GM12892 (cell line): ENCODE measurements at regions not wholly inside any gene's neighbourhood (a gene's known extent, or its start where the extent isn't known, plus 50 kb on each side); places are given as distances from the start of the nearest gene placed in this dataset.
"Not testable (repeated sequence)": the region's sequence is repeated elsewhere in the genome, so short reads cannot be mapped to it uniquely, and the experiment has no call there.

Experiments used
- DNase-seq: peaks from one replicate; pipeline ENCODE4 v3.0.0; 2011; ENCODE audit not compliant: insufficient read length
- FAIRE-seq: peaks from 2 replicates; lab custom pipeline; 2011; peaks lifted over from hg19 to GRCh38; lab: Jason Lieb, UNC
- POLR2A ChIP-seq: IDR thresholded peaks from 2 replicates; pipeline ENCODE4 v1.6.1; 2011; ENCODE audit warnings: low read depth, low read length, control low read depth
- POLR2AphosphoS5 ChIP-seq: IDR thresholded peaks from 2 replicates; pipeline ENCODE4 v1.6.1; 2011; ENCODE audit warnings: low read depth, low read length, control low read depth
- TAF1 ChIP-seq: IDR thresholded peaks from 2 replicates; pipeline ENCODE4 v1.6.1; 2011; ENCODE audit warnings: low read depth, mild to moderate bottlenecking, control low read depth, low read length, borderline replicate concordance

DNA sequence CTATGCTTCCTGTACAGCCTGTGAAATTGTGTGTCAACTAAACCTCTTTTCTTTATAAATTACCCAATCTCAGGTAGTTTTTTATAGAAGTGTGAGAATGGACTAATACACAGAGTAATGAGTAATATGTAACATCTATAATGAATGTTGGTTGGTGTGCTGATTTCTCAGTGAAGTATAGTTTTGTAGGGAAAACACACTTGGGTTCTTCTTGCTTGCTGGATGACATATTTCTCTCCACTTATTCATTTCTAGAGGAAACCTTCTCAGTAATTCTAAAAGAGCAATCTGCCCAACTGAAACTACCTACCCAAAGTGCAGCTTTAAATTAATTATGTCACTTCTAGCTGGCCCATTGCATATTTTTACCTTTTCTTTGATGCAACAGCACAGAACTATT is 81.1 kb upstream of the RORB start:
- DNase-seq (no peak), FAIRE-seq (no peak)
- no peak for TF ChIP-seq POLR2A
- no peak for TF ChIP-seq POLR2AphosphoS5
- TF ChIP-seq TAF1: no peak

DNA sequence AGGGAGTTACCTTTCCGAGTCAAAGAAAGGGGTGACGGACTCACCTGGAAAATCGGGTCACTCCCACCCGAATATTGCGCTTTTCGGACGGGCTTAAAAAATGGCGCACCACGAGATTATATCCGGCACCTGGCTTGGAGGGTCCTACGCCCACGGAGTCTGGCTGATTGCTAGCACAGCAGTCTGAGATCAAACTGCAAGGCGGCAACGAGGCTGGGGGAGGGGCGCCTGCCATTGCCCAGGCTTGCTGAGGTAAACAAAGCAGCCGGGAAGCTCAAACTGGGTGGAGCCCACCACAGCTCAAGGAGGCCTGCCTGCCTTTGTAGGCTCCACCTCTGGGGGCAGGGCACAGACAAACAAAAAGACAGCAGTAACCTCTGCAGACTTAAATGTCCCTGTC is 72.6 kb upstream of the RORB start:
- DNase-seq, FAIRE-seq: not testable (repeated sequence)

DNA sequence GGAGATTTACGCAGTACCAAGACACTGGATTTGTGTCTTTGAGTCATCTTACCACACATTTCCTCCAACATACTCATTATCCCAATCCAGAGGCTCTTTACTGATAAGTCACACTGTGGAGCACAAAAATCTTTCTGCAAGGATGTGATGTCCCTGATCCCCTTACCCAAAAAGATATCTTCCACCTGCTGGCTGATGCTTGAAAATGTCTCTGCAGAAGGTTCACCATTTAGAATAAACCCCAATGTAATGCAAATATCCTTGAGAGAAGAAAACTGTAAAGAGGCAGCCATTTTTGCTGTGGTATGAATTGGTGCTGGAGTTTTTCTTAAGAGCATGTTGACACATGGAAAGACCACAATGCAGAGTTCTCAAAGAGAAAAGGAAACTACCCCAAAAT is 65.7 kb upstream of the RORB start:
- no peak for FAIRE-seq
- no peak for DNase-seq
- TF ChIP-seq POLR2AphosphoS5 (no peak), POLR2A (no peak), TAF1 (no peak)

GRCh38 chr9:74443036-74443750 is 53.9 kb upstream of the RORB start:
- no peak for FAIRE-seq
- TF ChIP-seq TAF1 (no peak), POLR2AphosphoS5 (no peak), POLR2A (no peak)

GRCh38 chr9:74444369-74444768 is 52.8 kb upstream of the RORB start:
- no peak for FAIRE-seq
- no peak for DNase-seq
- TF ChIP-seq POLR2A: no peak
- TF ChIP-seq POLR2AphosphoS5: no peak
- TF ChIP-seq TAF1: no peak

More at GRCh38 chr9:74443036-74443750, 53.9 kb upstream of the RORB start:
- no peak for DNase-seq
